C4-2B (cell line): ENCODE measurements at regions not wholly inside any gene's neighbourhood (a gene's known extent, or its start where the extent isn't known, plus 50 kb on each side); places are given as distances from the start of the nearest gene placed in this dataset.

Experiments
- CTCF ChIP-seq: fragments of 450-650 bp; conservative IDR thresholded peaks from 2 replicates; pipeline ENCODE4 v1.5.1; 2017; ENCODE audit warnings: mild to moderate bottlenecking
- ZFX ChIP-seq: fragments of 450-650 bp; IDR thresholded peaks from 2 replicates; pipeline ENCODE4 v1.6.1; 2017

DNA sequence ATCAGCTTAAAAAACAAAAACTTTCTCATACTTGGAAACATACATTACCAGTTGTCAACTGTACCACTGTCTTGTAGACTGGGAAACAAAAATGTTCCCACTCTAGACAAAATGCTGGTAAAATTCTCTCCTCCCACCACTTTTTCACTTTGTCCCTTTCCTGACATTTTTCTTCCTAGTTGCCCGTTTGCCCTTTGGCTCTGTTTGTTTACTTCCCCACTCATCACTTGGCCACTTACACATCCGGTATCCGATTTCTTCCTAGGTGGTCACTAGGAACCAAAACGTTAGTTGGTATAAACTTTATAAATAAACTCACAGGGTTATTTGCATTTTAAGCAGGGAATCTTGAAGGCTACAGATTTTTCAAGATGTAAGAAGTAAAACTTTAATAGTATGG is 84.9 kb downstream of the METTL4 start:
- TF ChIP-seq CTCF (no peak), ZFX (no peak)
